ENCODE measurements at regions not wholly inside any gene's neighbourhood (a gene's known extent, or its start where the extent isn't known, plus 50 kb on each side); places are given as distances from the start of the nearest gene placed in this dataset.
"Not testable (repeated sequence)": the region's sequence is repeated elsewhere in the genome, so short reads cannot be mapped to it uniquely, and the experiment has no call there.

DNA sequence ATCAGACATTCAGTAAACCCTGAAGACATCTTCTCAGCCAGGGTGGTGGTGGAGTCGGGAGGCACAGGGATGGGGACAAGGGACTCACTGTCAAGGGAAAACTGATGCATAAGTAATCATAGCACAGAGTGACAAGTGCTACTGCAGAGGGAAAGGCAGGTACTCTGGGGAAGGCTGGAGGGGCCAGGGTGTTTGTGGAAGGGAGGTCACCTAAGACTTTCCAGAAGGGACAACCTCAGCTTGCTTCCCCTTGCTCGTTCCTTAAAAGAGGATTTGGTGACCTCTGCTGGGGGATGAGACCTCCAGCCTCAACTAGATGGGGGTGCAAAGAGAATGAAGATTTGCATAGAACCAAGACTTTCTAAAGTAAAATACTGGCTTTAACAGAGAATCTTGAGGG, 99.5 kb downstream of the SLC4A3 start:
- no peak for DNase-seq (ENCODE audit: low read depth, low spot score)

GRCh38 chr2:219727771-219728429, 100.5 kb downstream of the SLC4A3 start:
- DNase-seq (ENCODE audit: low read depth, low spot score) = no peak

- DNase-seq (ENCODE audit: low read depth, low spot score) = no peak
Measured at GRCh38 chr2:219728991-219729487, 101.6 kb downstream of the SLC4A3 start.

- no peak for DNase-seq (ENCODE audit: low read depth, low spot score)
Measured at GRCh38 chr2:219731173-219731572, 103.7 kb downstream of the SLC4A3 start.

- no peak for DNase-seq (ENCODE audit: low read depth, low spot score)
Measured at GRCh38 chr2:219733106-219733505, 105.7 kb downstream of the SLC4A3 start.

- DNase-seq (ENCODE audit: low read depth, low spot score) = no peak
Measured at GRCh38 chr2:219733746-219734145, 106.3 kb downstream of the SLC4A3 start.

GRCh38 chr2:219736209-219736608, 108.8 kb downstream of the SLC4A3 start:
- peak; percentile 21 for DNase-seq (ENCODE audit: low read depth, low spot score)

GRCh38 chr2:219737270-219737691, 109.9 kb downstream of the SLC4A3 start:
- DNase-seq (ENCODE audit: low read depth, low spot score) = no peak

DNA sequence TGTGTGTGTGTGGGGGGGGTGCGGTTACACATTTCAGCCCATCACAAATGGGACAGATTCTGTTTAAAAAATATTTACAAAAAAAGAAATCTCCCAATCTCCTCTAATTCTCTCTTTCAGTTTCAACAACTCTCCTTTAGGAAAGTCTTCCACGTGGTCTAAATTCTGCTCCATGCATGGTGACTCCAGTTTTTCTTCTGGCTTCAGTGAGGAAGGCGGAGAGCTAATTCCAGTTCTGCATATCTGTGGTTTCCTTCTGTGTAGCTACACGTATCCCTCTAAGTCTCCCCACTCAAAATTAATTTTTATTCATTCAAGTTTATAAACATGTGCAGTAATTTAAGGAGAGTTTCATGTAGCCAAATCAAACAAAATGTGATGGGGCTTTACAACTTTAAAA, 111.6 kb downstream of the SLC4A3 start:
- no peak for DNase-seq (ENCODE audit: low read depth, low spot score)

DNA sequence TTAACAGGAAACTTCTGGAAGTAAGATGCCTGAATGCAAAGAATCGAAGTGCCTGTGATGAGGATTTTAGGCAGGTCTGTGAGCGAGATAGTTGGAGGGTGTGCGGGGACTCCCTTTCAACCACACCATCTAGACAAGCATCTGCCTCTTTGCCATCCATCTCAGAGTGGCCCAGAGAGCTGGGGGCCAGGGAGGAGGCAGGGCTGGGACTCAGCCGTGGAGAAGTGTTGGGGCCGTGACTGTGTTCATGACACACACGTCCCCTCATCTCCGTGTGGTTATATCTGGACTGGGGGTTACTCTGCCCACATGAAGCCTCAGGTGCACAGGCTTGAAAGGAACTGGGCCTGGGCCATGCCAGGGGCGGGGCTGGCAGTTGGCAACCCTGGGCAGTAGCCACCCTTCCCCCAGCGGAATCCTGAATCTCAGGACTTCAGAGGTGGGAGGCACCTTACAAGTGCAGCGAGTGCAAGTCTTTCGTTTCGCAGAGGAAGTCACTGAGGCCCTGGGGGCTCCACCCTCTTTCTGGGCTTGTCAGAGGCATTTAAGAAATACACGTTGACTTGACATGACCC, 112.5 kb downstream of the SLC4A3 start:
- no peak for DNase-seq (ENCODE audit: low read depth, low spot score)

- DNase-seq (ENCODE audit: low read depth, low spot score) = no peak
Measured at GRCh38 chr2:219743548-219743947, 116.1 kb downstream of the SLC4A3 start.

DNA sequence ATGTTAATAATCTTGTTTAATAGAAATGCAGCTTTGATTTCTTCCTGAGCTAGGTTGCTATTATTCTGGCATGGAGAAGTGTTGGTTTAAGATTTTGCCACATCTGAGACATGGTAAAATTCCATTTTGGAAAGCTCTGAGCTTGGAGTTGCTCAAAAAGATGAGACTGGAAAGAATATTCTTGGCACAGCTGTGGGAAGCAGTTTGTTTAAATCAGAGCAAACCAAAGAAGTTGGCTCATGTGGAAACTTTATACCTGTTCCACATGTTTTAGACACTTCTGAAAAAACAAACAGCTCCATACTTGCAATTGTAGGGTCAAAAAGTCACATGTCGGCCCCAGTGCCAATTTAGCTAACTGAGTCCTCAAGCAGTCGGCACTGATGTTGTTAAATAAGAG, 116.6 kb downstream of the SLC4A3 start:
- DNase-seq (ENCODE audit: low read depth, low spot score) = no peak

DNA sequence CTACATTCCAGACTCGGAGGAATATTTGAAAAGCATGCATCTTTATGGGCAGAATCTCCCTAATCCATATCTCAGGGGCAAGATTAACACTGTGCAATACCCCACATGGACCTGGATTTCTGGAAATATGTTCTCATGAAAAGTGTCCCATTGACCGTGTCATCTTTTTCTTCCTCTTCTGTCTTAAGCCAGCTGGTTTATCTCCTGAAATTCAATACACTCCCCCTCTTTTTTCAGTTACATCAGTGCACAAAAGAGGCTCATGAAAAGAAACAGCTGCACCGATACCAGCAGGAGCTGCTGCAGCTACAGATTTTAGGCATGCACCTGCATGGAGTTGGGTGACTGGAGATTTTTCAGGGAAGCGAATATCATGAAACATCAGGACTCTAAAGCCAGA, 117.2 kb downstream of the SLC4A3 start:
- DNase-seq (ENCODE audit: low read depth, low spot score) = no peak

GRCh38 chr2:219747637-219748036, 120.2 kb downstream of the SLC4A3 start:
- no peak for DNase-seq (ENCODE audit: low read depth, low spot score)

GRCh38 chr2:219748671-219749570, 121.5 kb downstream of the SLC4A3 start:
- DNase-seq (ENCODE audit: low read depth, low spot score) = no peak

DNA sequence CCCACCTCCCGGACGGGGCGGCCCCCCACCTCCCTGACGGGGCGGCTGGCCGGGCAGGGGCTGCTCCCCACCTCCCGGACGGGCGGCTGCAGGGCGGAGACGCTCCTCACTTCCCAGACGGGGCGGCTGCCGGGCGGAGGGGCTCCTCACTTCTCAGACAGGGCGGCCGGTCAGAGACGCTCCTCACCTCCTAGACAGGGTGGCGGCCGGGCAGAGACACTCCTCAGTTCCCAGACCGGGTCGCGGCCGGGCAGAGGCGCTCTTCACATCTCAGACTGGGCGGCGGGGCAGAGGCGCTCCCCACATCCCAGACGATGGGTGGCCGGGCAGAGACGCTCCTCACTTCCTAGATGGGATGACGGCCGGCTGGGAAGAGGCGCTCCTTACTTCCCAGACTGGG, 123.7 kb downstream of the SLC4A3 start:
- DNase-seq (ENCODE audit: low read depth, low spot score) = not testable (repeated sequence)

DNA sequence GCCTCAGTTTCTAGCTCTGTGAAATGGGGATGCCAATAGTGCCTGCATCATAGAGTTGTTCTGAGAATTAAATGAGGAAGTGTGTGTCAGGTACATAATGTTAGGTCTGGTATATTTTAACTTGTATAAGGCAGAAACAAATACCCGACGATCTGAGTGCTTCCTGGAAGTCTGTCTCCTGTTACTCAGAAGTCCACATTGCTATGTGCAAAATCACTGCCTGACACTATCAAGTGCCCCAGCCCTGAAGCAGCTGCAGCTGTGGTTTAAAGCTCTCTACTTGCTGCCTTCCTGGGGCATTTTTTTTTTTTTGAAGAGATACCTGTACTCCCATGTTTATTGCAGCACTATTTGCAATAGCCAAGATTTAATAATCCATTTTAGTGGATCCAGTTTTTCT, 125.3 kb downstream of the SLC4A3 start:
- DNase-seq (ENCODE audit: low read depth, low spot score) = no peak

DNA sequence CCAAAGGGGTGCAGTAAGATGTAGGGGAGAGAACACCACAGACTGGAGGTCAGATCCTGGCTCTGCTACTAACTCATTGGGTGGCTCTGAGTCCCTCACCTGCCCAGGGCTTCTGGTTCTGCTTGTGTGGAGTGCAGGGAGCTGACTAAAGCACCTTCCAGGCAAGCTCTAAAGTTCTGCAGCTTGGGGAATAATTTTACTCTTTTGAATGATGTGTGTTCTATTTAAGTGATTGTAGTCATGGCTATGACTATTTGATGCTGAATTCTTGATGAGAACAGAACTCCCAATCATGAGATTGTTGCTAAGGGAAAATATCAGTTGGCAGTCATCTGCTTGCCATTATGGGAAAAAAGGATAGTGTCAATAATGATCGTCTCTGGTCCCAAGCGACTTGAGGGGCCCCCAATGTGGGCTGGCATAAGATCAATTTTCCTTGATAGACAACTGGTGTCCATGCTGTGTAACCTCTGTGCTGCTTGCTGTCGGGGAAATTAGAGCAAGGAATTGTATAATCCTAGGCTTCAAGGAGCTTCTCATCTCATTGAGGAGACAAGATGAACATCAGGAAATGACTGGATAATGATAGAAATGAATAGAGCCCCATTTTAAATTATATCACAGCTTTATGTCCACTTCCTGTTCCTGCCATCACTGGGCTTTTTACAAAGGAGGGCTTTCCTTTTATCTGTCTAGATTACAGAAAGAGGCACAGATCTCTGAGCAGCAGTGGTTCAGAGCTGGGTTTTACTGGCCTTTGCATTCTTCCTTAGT, 131.7 kb downstream of the SLC4A3 start:
- DNase-seq (ENCODE audit: low read depth, low spot score) = no peak

DNA sequence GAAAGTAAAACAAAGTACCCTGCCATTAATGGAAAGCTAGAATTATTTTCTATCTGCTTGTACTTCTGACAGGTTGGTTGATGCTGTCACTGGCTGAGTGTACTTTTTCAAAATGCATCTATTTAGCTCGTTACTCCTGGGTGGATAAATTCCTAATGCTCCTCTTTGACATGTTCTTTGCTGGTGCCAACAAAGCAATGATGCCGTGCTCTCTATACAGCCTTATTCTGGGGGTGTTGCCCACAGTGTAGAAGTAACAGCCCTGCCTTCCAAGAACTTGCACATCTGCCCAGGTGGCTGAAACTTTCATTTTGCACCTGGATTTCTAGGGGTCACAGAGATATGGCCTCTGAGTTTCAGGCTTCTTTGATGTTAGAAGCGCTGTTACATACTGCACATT, 132.4 kb downstream of the SLC4A3 start:
- no peak for DNase-seq (ENCODE audit: low read depth, low spot score)

DNA sequence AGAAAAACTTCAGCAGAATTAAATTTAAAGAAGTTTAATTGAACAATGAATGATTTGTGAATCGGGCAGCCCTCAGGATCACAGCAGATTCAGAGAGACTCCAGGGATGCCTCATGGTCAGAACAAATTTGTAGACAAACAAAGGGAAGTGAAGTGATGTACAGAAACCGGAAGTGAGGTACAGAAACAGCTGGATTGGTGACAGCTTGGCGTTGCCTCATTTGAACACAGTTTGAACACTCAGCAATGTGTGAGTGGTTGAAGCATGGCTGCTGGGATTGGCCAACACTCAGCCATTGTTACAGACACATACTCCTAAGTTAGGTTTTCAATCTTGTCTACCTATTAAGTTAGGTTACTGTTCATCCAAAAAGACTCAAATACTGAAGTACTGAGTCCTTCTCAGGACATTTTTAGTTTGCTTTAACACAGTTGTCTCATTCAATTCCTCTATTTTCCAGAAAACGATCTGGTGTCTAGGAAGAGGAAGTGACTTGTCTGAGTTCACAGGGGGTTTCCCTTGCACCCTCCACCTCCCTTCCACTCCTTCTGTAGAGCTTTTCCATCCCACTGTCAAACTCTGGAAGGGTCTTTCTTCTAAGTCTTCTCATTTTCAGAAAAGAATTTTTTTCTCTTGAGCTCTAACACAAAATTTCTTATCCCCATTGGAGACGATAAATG, 137.9 kb downstream of the SLC4A3 start:
- no peak for DNase-seq (ENCODE audit: low read depth, low spot score)

- DNase-seq (ENCODE audit: low read depth, low spot score) = no peak
Measured at GRCh38 chr2:219766658-219767057, 139.2 kb downstream of the SLC4A3 start.

Measured in brain pericyte (primary cell).